Ishikawa (cell line): ENCODE measurements at regions not wholly inside any gene's neighbourhood (a gene's known extent, or its start where the extent isn't known, plus 50 kb on each side); places are given as distances from the start of the nearest gene placed in this dataset.

Source experiments
- CEBPB ChIP-seq: IDR thresholded peaks from 2 replicates; pipeline ENCODE4 v1.6.1; 2012
- CREB1 ChIP-seq: IDR thresholded peaks from 2 replicates; pipeline ENCODE4 v1.6.1; 2012; ENCODE audit warnings: low read depth
- EGR1 ChIP-seq: IDR thresholded peaks from 2 replicates; pipeline ENCODE4 v1.6.1; 2012
- EP300 ChIP-seq: IDR thresholded peaks from 2 replicates; pipeline ENCODE4 v1.6.1; 2012; ENCODE audit warnings: borderline replicate concordance
- FOXM1 ChIP-seq: IDR thresholded peaks from 2 replicates; pipeline ENCODE4 v1.6.1; 2012; ENCODE audit warnings: low read depth, borderline replicate concordance
- RAD21 ChIP-seq: IDR thresholded peaks from 2 replicates; pipeline ENCODE4 v1.6.1; 2012; ENCODE audit warnings: low read depth
- TAF1 ChIP-seq: IDR thresholded peaks from 2 replicates; pipeline ENCODE4 v1.6.1; 2012; ENCODE audit warnings: low read depth, mild to moderate bottlenecking
- TCF12 ChIP-seq: IDR thresholded peaks from 2 replicates; pipeline ENCODE4 v1.6.1; 2012; ENCODE audit warnings: low read depth
- TEAD4 ChIP-seq: IDR thresholded peaks from 2 replicates; pipeline ENCODE4 v1.6.1; 2012
- YY1 ChIP-seq: IDR thresholded peaks from 2 replicates; pipeline ENCODE4 v1.6.1; 2012; ENCODE audit warnings: low read depth
- ZBTB7A ChIP-seq: IDR thresholded peaks from 2 replicates; pipeline ENCODE4 v1.6.1; 2012; ENCODE audit warnings: low read depth
- TF ChIP-seq, protein P1 (sequence below): IDR thresholded peaks from 2 replicates; pipeline ENCODE4 v1.6.1; 2012
- TF ChIP-seq, protein P2 (sequence below): IDR thresholded peaks from 2 replicates; pipeline ENCODE4 v1.6.1; 2012; ENCODE audit warnings: low read depth, mild to moderate bottlenecking
- TF ChIP-seq, protein P3 (sequence below): IDR thresholded peaks from 2 replicates; pipeline ENCODE4 v1.6.1; 2012

DNA sequence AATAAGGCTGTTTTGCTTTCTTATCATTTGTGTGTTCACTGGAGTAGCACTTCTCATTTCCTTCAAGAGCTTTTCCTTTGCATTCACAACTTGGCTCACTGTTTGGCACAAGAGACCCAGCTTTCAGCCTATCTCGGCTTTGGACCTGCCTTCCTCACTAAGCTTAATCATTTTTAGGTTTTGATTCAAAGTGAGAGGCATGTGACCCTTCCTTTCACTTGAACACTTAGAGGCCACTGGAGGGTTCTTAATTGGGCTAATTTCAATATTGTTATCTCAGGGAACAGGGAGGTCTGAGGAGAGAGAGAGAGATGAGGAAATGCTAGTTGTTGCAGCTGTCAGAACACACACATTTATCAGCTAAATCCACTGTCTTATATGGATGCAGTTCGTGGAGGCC, 82.9 kb upstream of the SCAF8 start:
- TF ChIP-seq EP300 (no peak), EGR1 (no peak), TAF1 (no peak), YY1 (no peak), ZBTB7A (no peak), TCF12 (no peak), FOXM1 (no peak), RAD21 (no peak), CREB1 (no peak), CEBPB (no peak), TEAD4 (no peak)
- TF ChIP-seq, protein P1, sequence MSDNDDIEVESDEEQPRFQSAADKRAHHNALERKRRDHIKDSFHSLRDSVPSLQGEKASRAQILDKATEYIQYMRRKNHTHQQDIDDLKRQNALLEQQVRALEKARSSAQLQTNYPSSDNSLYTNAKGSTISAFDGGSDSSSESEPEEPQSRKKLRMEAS: no peak
- TF ChIP-seq, protein P2, sequence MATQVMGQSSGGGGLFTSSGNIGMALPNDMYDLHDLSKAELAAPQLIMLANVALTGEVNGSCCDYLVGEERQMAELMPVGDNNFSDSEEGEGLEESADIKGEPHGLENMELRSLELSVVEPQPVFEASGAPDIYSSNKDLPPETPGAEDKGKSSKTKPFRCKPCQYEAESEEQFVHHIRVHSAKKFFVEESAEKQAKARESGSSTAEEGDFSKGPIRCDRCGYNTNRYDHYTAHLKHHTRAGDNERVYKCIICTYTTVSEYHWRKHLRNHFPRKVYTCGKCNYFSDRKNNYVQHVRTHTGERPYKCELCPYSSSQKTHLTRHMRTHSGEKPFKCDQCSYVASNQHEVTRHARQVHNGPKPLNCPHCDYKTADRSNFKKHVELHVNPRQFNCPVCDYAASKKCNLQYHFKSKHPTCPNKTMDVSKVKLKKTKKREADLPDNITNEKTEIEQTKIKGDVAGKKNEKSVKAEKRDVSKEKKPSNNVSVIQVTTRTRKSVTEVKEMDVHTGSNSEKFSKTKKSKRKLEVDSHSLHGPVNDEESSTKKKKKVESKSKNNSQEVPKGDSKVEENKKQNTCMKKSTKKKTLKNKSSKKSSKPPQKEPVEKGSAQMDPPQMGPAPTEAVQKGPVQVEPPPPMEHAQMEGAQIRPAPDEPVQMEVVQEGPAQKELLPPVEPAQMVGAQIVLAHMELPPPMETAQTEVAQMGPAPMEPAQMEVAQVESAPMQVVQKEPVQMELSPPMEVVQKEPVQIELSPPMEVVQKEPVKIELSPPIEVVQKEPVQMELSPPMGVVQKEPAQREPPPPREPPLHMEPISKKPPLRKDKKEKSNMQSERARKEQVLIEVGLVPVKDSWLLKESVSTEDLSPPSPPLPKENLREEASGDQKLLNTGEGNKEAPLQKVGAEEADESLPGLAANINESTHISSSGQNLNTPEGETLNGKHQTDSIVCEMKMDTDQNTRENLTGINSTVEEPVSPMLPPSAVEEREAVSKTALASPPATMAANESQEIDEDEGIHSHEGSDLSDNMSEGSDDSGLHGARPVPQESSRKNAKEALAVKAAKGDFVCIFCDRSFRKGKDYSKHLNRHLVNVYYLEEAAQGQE: no peak
- TF ChIP-seq, protein P3, sequence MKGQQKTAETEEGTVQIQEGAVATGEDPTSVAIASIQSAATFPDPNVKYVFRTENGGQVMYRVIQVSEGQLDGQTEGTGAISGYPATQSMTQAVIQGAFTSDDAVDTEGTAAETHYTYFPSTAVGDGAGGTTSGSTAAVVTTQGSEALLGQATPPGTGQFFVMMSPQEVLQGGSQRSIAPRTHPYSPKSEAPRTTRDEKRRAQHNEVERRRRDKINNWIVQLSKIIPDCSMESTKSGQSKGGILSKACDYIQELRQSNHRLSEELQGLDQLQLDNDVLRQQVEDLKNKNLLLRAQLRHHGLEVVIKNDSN: no peak
